ENCODE measurements at regions not wholly inside any gene's neighbourhood (a gene's known extent, or its start where the extent isn't known, plus 50 kb on each side); places are given as distances from the start of the nearest gene placed in this dataset.

DNA sequence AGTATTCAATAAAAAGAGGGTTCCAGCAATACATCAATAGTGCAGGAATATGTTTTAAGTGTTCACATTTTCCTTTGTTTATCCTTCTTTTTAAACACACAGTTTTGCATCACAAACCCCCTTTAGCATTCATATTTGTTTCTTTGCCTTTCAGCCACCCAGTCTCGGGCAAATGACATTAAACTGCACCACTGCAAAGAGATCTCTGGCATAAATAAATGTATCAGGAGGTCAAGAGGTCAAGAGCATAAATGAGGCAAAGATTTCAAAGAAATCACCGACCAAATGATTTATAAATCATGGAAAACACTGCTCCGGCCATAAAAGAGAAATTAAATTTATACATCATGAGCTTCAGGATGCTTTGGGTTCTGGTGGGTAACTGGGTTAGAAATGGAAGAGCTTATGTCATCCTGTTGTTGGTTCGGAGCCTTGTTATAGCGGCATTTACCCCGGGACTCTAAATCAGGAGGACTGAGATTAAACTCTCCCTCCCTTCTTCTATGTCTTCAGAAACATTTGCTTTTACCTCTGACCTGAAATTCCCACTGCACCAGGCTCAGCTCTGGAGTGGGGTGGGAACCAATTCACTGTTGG is 449.6 kb upstream of the CLINT1 start:
- no peak for DNase-seq (ENCODE audit: low read depth in 2 of 2, low spot score in 1 of 2)

DNA sequence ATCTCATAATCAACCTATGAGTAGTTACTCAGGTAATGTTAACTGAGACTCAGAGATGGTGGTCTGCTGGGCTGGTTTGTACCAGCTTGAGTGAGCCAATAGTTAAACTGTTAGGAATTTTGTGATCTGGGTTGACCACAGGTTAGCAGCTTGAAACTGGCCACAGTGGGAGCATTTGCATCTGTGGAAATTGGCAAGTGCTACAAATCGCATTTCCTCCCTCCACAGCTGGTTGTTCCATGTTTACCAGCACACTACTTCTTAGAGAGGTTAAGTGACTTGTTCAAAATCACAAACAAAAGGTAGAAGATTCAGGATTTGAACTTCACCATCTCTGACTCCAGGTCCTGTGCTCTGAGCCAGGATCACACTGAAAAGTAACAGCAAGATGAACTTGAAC is 446.9 kb upstream of the CLINT1 start:
- DNase-seq (ENCODE audit: low read depth in 2 of 2, low spot score in 1 of 2) = no peak

GRCh38 chr5:158304607-158305006 is 445.7 kb upstream of the CLINT1 start:
- no peak for DNase-seq (ENCODE audit: low read depth in 2 of 2, low spot score in 1 of 2)

DNA sequence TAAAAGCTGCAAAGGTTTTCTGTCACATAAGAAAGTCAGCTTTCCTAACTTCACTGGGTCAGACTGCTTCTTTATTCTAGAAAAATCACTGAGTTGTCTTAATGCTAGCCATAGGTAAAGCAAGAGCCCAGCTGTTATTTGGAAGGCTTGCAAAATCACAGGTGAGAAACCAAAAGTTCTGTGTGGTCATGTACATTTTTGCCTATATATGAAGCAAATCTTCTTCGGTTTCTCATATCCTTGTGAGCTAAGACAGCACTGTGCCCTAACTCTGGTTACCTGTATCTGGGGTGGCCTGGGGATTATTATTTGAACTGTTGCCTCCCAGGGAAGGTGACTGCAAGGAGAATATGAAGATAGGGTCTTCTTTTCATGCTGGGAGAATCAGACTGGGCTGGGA is 444.9 kb upstream of the CLINT1 start:
- DNase-seq (ENCODE audit: low read depth in 2 of 2, low spot score in 1 of 2) = no peak

DNA sequence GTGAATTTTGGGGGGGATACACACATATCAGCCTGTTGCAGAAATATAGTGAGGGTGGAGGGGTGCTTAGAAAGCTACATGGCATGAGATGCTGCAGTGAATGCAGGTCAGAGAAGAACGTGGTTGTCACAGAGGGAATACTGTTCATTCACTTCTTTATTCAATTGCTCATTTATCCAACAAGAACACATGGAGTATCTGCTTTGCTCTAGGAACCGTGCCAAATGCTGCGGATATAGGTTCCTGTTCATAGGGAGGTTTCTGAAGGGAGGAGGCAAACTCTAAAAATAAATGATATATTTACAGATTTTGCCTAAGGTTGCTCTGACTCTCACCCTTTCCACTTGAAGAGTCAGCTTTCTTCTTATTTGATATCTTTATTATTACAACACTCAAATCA is 444.3 kb upstream of the CLINT1 start:
- no peak for DNase-seq (ENCODE audit: low read depth in 2 of 2, low spot score in 1 of 2)

- no peak for DNase-seq (ENCODE audit: low read depth in 2 of 2, low spot score in 1 of 2)
Observed at GRCh38 chr5:158302029-158302428, 443.1 kb upstream of the CLINT1 start.

- DNase-seq (ENCODE audit: low read depth in 2 of 2, low spot score in 1 of 2) = no peak
Observed at GRCh38 chr5:158301186-158301585, 442.2 kb upstream of the CLINT1 start.

DNA sequence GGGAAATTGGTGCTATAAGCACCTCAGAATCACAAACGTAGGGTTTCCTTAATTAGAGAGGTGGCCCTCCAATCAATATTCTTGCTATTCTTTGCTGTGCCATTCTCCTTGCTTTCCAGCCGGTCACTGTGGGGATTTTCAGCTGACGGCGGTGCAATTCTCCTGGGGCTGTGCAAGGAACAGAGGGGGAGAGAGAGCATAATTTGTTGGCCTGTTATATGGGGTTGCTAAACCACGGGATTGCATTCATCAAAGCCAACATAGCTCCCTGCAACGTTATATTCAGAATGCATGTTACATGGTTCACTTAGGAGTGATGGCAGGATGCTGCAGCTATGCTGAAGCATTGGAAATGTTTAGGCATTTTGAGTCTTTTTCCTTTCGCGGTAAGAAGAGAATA is 441.3 kb upstream of the CLINT1 start:
- DNase-seq (ENCODE audit: low read depth in 2 of 2, low spot score in 1 of 2) = no peak

GRCh38 chr5:158297002-158297527 is 438.1 kb upstream of the CLINT1 start:
- DNase-seq (ENCODE audit: low read depth in 2 of 2, low spot score in 1 of 2) = no peak

- DNase-seq (ENCODE audit: low read depth in 2 of 2, low spot score in 1 of 2) = no peak
Observed at GRCh38 chr5:158294701-158295100, 435.8 kb upstream of the CLINT1 start.

DNA sequence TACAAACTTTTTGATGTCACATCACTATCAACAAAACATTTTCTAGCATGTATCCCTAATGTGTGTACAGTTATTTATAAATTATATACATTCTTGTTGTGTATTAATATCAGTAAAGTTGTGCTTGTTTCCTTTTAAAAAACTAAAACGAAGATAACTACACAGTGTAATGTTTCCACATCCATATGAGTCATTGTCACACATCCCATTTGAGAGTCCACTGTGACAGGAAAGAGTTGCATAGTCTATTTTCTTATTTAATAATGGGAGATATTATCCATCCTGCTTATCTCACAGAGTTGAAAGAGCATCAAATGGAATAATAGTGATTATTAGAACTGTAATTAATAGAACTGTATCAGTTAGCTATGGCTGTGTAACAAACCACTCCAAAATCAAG is 434.0 kb upstream of the CLINT1 start:
- DNase-seq (ENCODE audit: low read depth in 2 of 2, low spot score in 1 of 2) = no peak

- DNase-seq (ENCODE audit: low read depth in 2 of 2, low spot score in 1 of 2) = no peak
Observed at GRCh38 chr5:158289967-158290366, 431.0 kb upstream of the CLINT1 start.

DNA sequence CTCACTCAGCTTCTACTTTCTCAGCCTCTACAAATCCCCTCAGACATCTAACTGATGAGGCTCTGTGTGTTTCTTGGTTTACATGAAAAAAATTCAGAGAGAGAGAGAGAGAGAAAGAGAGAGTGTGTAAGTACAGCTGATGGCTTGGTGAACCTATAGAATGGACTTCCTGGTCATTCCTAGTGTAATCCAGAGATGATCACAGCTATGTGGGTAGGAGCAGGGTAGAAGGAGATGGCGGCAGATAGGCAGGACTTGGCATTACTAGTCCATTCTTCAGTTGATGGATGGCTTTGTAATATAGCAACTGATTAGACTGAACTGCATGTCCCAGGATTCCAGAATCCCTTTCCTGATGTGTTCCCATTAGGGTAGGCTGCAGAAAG is 429.3 kb upstream of the CLINT1 start:
- DNase-seq (ENCODE audit: low read depth in 2 of 2, low spot score in 1 of 2) = no peak

DNA sequence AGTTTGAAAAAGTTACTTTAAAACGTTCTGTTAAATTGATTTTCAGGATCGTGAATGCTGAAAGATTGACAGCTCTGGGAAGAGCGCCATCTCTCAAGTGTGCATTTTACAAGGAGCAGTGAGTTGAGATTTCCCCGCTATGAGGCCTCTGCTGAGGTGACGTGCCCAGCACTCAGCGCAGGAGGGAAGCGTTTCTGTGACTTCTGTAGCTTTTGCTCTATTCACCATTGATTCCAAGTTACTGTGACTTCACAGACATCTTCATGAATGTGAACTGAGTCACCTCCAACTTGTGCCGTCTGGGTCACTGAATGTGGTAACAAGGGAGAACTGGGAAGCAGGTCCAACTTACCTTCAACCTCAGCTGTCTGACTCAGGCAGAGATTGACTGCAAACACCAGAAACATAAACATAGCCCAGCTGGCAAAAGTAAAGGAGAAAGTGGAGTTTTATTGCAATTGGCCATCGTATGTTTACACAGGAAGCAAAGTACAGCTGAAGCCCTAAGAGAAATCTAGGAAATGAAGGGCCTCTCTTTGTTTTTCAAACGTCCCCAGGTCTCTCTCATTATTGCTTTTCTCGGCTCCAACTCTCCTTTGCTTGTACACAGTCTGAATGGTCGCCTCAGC is 428.8 kb upstream of the CLINT1 start:
- DNase-seq (ENCODE audit: low read depth in 2 of 2, low spot score in 1 of 2) = no peak

DNA sequence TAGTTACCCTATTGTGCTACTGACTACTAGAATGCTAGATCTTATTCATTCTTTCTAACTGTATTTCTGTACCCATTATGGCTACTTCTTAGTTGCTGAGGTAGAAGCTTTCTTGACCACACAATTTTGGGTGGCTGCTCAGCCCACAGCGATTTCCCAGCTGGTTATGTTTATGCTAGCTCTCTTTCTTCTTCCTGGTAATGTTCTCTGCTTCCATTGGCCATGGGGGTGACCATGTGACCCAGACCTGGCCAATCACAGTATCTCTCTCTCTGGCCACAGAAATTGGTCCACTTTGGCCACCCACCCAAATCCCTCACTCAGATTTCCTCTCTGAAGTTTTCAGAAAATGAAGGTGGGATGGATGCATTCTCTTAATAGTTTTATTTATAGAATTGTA is 427.9 kb upstream of the CLINT1 start:
- no peak for DNase-seq (ENCODE audit: low read depth in 2 of 2, low spot score in 1 of 2)

- no peak for DNase-seq (ENCODE audit: low read depth in 2 of 2, low spot score in 1 of 2)
Observed at GRCh38 chr5:158285698-158286097, 426.8 kb upstream of the CLINT1 start.

DNA sequence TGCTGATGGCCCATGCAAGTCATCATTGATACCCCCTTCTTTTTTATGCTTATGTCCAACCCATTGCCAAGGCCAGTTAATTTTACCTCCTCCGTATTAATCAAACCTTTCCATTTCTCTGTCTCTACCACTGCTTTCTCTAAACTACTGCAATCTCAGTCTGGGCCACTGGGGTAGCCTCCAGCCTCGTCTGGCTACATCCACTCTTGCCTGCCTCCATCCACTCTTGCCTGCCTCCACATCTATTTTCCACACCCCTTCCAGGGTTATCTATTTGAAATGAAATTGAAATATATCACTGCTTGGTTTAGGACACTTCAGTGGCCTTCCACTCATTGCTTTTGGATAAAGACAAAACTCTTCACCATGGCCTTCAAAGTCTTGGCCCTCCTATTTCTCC is 425.3 kb upstream of the CLINT1 start:
- no peak for DNase-seq (ENCODE audit: low read depth in 2 of 2, low spot score in 1 of 2)

DNA sequence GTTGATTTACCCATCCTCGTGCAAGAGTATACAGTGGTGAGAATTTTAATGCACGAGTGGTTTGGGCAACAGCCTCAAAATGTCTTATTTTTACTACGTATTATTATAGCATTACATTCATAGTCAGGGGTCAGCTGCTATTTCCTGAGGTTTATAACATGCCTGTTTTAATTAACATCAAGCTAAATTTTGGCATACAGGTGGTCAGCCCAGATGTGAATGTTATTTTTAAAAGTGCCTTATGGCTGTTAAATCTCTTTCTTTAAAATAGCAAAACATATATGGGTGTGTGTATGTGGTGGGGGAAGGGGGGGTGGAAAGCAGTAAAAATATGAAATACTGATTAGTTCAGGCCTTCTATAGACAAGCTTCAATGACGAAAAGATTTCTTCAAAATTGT is 424.5 kb upstream of the CLINT1 start:
- DNase-seq (ENCODE audit: low read depth in 2 of 2, low spot score in 1 of 2) = no peak

DNA sequence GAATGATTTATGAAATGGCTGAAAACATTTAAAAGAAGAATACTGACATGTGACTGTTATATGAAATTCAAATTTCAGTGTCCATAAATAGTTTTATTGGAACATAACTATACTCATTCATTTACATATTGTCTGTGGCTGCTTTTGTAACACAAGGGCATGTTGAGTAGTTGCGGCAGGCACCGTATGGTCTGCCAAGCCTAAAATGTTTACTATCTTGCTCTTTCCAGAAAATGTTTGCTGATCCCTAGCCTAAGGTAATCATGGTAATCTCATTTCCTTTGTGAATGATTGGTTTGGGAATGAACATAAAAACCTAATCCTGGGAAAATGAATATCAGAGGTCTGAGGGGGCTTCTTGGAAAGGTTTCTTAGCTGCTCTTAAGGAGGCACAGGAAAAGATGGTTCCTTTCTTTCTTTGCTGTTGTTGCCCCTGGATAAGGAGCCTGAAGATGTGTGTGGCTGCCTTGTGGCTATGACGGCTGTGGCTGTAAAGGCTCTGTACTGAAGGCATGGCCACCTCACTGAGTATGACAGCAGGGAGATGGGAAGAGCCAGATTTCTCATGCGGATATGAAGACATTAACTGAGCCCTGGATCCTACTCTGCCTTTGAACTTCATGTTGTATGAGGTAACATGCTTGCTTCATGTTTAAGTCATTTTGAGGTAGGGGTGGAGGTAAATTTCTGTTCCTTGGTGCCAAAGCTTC is 419.4 kb upstream of the CLINT1 start:
- DNase-seq (ENCODE audit: low read depth in 2 of 2, low spot score in 1 of 2) = no peak

GRCh38 chr5:158277276-158277675 is 418.3 kb upstream of the CLINT1 start:
- DNase-seq (ENCODE audit: low read depth in 2 of 2, low spot score in 1 of 2) = no peak

- no peak for DNase-seq (ENCODE audit: low read depth in 2 of 2, low spot score in 1 of 2)
Observed at GRCh38 chr5:158276692-158277091, 417.7 kb upstream of the CLINT1 start.

DNA sequence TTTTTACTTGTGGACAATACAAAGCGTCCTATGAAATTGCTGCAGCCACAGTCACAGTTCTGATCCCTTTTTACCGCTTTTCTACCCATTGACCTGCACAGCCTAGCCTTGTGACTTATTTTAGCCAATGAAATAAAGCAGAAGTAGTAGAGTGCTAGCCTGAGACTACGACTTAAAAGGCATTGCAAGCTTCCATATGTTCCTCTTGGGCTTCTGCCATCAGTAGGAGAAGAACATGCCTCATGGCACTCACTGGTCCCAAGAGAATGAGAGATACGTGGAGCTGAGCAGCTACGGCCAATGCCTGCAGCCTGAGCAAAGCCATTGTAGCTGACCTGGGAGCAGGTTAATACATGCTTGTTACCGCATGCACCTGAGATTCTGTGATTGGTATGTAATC is 416.6 kb upstream of the CLINT1 start:
- no peak for DNase-seq (ENCODE audit: low read depth in 2 of 2, low spot score in 1 of 2)

GRCh38 chr5:158273035-158273434 is 414.1 kb upstream of the CLINT1 start:
- no peak for DNase-seq (ENCODE audit: low read depth in 2 of 2, low spot score in 1 of 2)
